Coronary artery (tissue), 2 donors: ENCODE measurements at regions not wholly inside any gene's neighbourhood (a gene's known extent, or its start where the extent isn't known, plus 50 kb on each side); places are given as distances from the start of the nearest gene placed in this dataset.

Experiments
- DNase-seq: peaks from one replicate; pipeline ENCODE4 v3.0.0-alpha.2; 2017; ENCODE audit warnings: low spot score
- H3K27ac ChIP-seq, 2 donors: fragments of 200-600 bp; sonication (generic); one replicate each; pipeline ENCODE4 v1.5.1; 2016 to 2019
- H3K4me3 ChIP-seq: fragments of 200-600 bp; sonication (generic); 2 replicates; pipeline ENCODE4 v1.5.1; 2016; ENCODE audit warnings: mild to moderate bottlenecking, moderate library complexity
- CTCF ChIP-seq: fragments of 200-600 bp; sonication (generic); IDR thresholded peaks from one replicate; pipeline ENCODE4 v1.5.1; 2019; ENCODE audit warnings: antibody characterized with exemption

GRCh38 chr10:9505546-9505945, 1451.1 kb downstream of the GATA3 start:
- no peak overlapping the region for H3K4me3 ChIP-seq
- TF ChIP-seq CTCF, result no peak
- DNase-seq, result no peak

GRCh38 chr10:9508606-9509005, 1454.1 kb downstream of the GATA3 start:
- H3K4me3 ChIP-seq, result no peak overlapping the region
- TF ChIP-seq CTCF, result no peak
- H3K27ac ChIP-seq, result no peak overlapping the region
- no peak for DNase-seq

More at GRCh38 chr10:9505546-9505945, 1451.1 kb downstream of the GATA3 start:
- no peak overlapping the region for H3K27ac ChIP-seq

- H3K27ac ChIP-seq, result no peak overlapping the region
- no peak overlapping the region for H3K4me3 ChIP-seq
- no peak for DNase-seq
- TF ChIP-seq CTCF, result no peak
These were observed 1456.1 kb downstream of the GATA3 start for GRCh38 chr10:9510626-9511025.

- no peak for DNase-seq
- H3K27ac ChIP-seq, result no peak overlapping the region
- no peak for TF ChIP-seq CTCF
- no peak overlapping the region for H3K4me3 ChIP-seq
These were observed 1461.4 kb downstream of the GATA3 start for GRCh38 chr10:9515922-9516321.

GRCh38 chr10:9535744-9536143, 1481.3 kb downstream of the GATA3 start:
- no peak for TF ChIP-seq CTCF
- DNase-seq, result no peak
- Histone ChIP-seq H3K4me3 (no peak overlapping the region), H3K27ac (no peak overlapping the region)

DNA sequence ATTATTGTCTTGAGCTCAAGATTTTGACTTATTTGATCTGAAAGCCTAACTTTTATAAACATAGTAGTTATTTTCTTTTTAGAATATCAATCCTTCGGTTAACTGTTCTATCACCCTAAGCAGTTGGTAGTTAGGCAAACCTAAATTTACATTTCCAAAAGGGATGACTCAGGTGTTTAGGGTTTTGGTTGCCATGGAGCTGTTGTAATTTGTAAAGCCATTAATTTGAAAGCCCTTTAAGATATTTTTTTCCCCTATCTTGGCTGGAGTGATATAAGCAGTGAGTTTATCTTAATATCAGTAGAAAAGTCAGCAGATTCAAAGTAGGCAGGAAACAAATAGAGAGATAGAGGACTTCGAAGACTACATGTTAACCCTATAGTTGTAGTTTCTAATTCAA, 1472.6 kb upstream of the CELF2 start:
- no peak for DNase-seq
- no peak overlapping the region for H3K4me3 ChIP-seq
- TF ChIP-seq CTCF, result no peak
- H3K27ac ChIP-seq, result no peak overlapping the region

GRCh38 chr10:9547936-9548904, 1469.5 kb upstream of the CELF2 start:
- no peak for TF ChIP-seq CTCF
- no peak for DNase-seq
- Histone ChIP-seq H3K4me3 (no peak overlapping the region), H3K27ac (no peak overlapping the region)
